Heart left ventricle (tissue), 13 donors: ENCODE measurements at regions not wholly inside any gene's neighbourhood (a gene's known extent, or its start where the extent isn't known, plus 50 kb on each side); places are given as distances from the start of the nearest gene placed in this dataset.

Source experiments
- CTCF ChIP-seq, 12 donors: fragments of 200-600 bp; sonication (generic) in 4 of 12; IDR thresholded peaks; one replicate each; pipeline versions ENCODE4 v1.5.0 to v1.8.0; 2018 to 2022; ENCODE audit warnings: antibody characterized with exemption in 12 of 12, mild to moderate bottlenecking in 5 of 12
- POLR2A ChIP-seq, 2 donors: fragments of 450-650 bp; IDR thresholded peaks; one replicate each; pipeline ENCODE4 v1.6.1; 2017; ENCODE audit warnings: antibody characterized with exemption in 2 of 2, mild to moderate bottlenecking in 2 of 2, moderate library complexity in 2 of 2
- donor health status: ischemic (EF 13 %, LVEDD 7.1; RV severe dilation, severe dysfunction).
- donor health status: DM: no; HTN: yes; CAD: no.
- donor health status: DM: no; HTN: no; CAD: no.
- donor health status: ischemic (EF 25% LVEDD 6.9; RV normal size, moderate dysfunction).
- donor health status: ischemic (EF 25% LVEDD 5.7; RV mildly dilated, moderate dysfunction).
- donor health status: ischemic (EF 35%, LVEDD 5.7; RV mildly dilated, moderate dysfunction).
- donor health status: nonischemic (EF 11% LVEDD 7.7; RV severe dilation, severe dysfunction).
- donor health status: DM: yes; HTN: yes; CAD: no.
- donor health status: PGD.
- donor health status: ischemic (EF 29% LVEDD 5.4; RV normal size, mild dysfunction).
- donor health status: nonischemic (EF 23%, LVEDD 6.1; RV moderate dilation, normal function).

- TF ChIP-seq POLR2A (IDR thresholded peaks at IDR 0.05), result no peak
- no peak for TF ChIP-seq CTCF (IDR thresholded peaks at IDR 0.05)
These were observed 208.3 kb downstream of the BCL11B start for GRCh38 chr14:99063620-99064225.
